HG03135 (cell line): ENCODE measurements at regions not wholly inside any gene's neighbourhood (a gene's known extent, or its start where the extent isn't known, plus 50 kb on each side); places are given as distances from the start of the nearest gene placed in this dataset.
"Not testable (repeated sequence)": the region's sequence is repeated elsewhere in the genome, so short reads cannot be mapped to it uniquely, and the experiment has no call there.

ENCODE experiments used
- ATAC-seq: cut with Tn5 transposase; IDR thresholded peaks from one replicate; pipeline ENCODE4 v1.9.1; 2021; ENCODE audit warnings: mild to moderate bottlenecking, moderate library complexity; ENCODE audit not compliant: unreplicated experiment

- no peak for ATAC-seq
These were observed 472.3 kb upstream of the BRINP3 start for GRCh38 chr1:190949939-190950338.

GRCh38 chr1:190957565-190957964 lies 479.9 kb upstream of the BRINP3 start:
- no peak for ATAC-seq

- ATAC-seq = no peak
These were observed 485.7 kb upstream of the BRINP3 start for GRCh38 chr1:190963321-190963720.

- ATAC-seq = no peak
These were observed 498.2 kb upstream of the BRINP3 start for GRCh38 chr1:190975827-190976226.

- ATAC-seq = no peak
These were observed 525.1 kb upstream of the BRINP3 start for GRCh38 chr1:191002768-191003167.

- no peak for ATAC-seq
These were observed 539.1 kb upstream of the BRINP3 start for GRCh38 chr1:191016765-191017164.

GRCh38 chr1:191022856-191023255 lies 545.2 kb upstream of the BRINP3 start:
- ATAC-seq = no peak

- ATAC-seq = no peak
These were observed 548.4 kb upstream of the BRINP3 start for GRCh38 chr1:191025896-191026642.

GRCh38 chr1:191026828-191027227 lies 549.2 kb upstream of the BRINP3 start:
- no peak for ATAC-seq

- ATAC-seq = no peak
These were observed 556.5 kb upstream of the BRINP3 start for GRCh38 chr1:191034132-191034531.

GRCh38 chr1:191043066-191043465 lies 565.4 kb upstream of the BRINP3 start:
- ATAC-seq = no peak

- no peak for ATAC-seq
These were observed 572.1 kb upstream of the BRINP3 start for GRCh38 chr1:191049781-191050180.

- ATAC-seq = no peak
These were observed 575.2 kb upstream of the BRINP3 start for GRCh38 chr1:191052888-191053287.

GRCh38 chr1:191065346-191065745 lies 587.7 kb upstream of the BRINP3 start:
- no peak for ATAC-seq

- ATAC-seq = no peak
These were observed 588.1 kb upstream of the BRINP3 start for GRCh38 chr1:191065771-191066170.

- no peak for ATAC-seq
These were observed 597.2 kb upstream of the BRINP3 start for GRCh38 chr1:191074881-191075280.

GRCh38 chr1:191083090-191083489 lies 605.4 kb upstream of the BRINP3 start:
- not testable (repeated sequence) for ATAC-seq

- no peak for ATAC-seq
These were observed 607.5 kb upstream of the BRINP3 start for GRCh38 chr1:191085121-191085520.

GRCh38 chr1:191086910-191087309 lies 609.2 kb upstream of the BRINP3 start:
- no peak for ATAC-seq

GRCh38 chr1:191096405-191096804 lies 618.7 kb upstream of the BRINP3 start:
- ATAC-seq = no peak

GRCh38 chr1:191099696-191100095 lies 622.0 kb upstream of the BRINP3 start:
- no peak for ATAC-seq

- no peak for ATAC-seq
These were observed 624.3 kb upstream of the BRINP3 start for GRCh38 chr1:191101960-191102359.

GRCh38 chr1:191125950-191126349 lies 648.3 kb upstream of the BRINP3 start:
- no peak for ATAC-seq
